ENCODE measurements at regions not wholly inside any gene's neighbourhood (a gene's known extent, or its start where the extent isn't known, plus 50 kb on each side); places are given as distances from the start of the nearest gene placed in this dataset.
"Not testable (repeated sequence)": the region's sequence is repeated elsewhere in the genome, so short reads cannot be mapped to it uniquely, and the experiment has no call there.

DNA sequence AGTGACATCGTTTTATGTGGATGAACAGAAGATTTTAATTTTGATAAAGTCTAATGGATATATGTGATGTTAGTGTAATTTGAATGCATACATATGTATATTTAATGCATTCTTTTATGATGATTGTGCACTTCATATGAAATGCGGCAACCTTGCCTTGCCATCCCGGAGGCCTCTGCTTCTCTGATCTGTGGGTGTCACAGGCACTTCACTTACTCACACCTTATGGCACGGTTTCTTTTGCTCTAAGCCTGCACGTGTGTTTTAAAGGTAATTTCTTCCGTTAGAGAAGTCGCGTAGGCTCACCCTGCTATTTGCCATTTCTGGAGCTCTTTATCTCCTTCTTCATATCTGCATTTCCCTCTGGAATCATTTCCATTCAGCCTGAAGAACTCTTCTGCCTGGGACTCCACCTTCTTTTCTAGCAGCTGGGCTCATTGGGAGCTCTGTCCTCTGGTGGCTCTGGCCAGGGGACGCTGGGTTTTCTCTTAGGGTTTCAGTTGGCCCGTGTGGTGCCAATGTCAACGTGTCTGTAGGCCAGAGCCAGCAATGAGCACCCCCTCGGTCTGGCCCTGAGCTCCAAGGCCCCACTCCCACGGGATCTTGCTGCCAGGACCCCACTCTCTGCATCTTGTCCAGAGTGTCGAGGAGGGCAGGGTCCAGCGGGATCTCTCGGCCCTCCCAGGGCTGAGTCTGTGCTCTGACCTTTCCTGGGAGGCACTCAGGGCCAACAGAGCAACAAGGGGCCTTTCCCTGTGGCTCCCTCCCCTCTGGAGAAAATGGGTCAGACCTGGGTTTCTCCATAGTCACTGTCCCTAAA, 97.3 kb downstream of the RTP5 start:
- Histone ChIP-seq H3K9me3 (no peaks in the 10 kb centered on the region), H3K36me3 (peaks cover 0 to 9% (median 0%) of the 10 kb centered on the region in 3 donors), H3K27ac (no peak overlapping the region), H3K4me3 (no peak overlapping the region), H3K27me3 (no peaks in the 10 kb centered on the region), H3K4me1 (peaks cover 0 to 10% (median 0%) of the 10 kb centered on the region in 4 donors)
- TF ChIP-seq, protein P1, sequence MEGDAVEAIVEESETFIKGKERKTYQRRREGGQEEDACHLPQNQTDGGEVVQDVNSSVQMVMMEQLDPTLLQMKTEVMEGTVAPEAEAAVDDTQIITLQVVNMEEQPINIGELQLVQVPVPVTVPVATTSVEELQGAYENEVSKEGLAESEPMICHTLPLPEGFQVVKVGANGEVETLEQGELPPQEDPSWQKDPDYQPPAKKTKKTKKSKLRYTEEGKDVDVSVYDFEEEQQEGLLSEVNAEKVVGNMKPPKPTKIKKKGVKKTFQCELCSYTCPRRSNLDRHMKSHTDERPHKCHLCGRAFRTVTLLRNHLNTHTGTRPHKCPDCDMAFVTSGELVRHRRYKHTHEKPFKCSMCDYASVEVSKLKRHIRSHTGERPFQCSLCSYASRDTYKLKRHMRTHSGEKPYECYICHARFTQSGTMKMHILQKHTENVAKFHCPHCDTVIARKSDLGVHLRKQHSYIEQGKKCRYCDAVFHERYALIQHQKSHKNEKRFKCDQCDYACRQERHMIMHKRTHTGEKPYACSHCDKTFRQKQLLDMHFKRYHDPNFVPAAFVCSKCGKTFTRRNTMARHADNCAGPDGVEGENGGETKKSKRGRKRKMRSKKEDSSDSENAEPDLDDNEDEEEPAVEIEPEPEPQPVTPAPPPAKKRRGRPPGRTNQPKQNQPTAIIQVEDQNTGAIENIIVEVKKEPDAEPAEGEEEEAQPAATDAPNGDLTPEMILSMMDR (IDR thresholded peaks at IDR 0.05): no peak
- TF ChIP-seq EP300 (IDR thresholded peaks at IDR 0.05): no peak
- no peak for TF ChIP-seq POLR2A (IDR thresholded peaks at IDR 0.05)
- WGBS, 2 donors: 84 to 89% methylated on average over 15 to 16 of the region's 16 CpGs
- DNase-seq (ENCODE audit: low spot score in 2 of 2): no peak

DNA sequence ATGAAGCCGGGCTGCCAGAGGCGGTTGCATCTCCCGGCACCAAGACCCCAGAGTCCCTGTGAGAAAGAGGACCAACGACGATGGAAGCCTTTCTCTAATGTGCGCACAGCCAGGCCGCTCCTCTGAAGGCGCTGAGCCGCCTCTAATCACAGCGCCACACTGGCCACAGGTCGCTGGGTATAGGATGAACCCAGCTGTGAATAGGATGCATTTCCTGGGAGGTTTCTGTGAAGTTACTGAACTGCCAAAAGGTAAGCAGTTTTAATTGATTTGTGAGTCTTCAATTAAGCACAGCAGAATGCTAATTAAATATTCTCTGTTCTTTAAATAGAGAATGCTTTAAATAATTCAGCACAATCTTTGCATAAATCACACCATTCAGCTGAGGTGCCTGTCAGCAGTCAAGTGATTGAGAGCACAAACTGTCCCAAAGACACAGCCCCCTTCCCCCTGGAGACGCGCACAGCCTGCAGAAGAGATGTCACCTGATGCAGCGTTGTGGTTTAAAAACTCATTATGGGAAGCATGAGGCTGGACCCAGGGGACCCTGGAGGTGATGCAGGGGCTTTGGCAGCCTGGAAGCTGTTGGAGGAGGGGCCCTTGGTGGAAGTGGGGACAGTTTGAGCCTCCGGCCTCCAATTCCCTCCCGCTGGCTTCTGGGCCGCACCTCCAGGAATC, 98.1 kb downstream of the RTP5 start:
- Histone ChIP-seq H3K4me3 (no peak overlapping the region), H3K36me3 (peaks cover 0 to 10% (median 0%) of the 10 kb centered on the region in 3 donors), H3K27me3 (no peaks in the 10 kb centered on the region), H3K4me1 (peaks cover 0 to 10% (median 0%) of the 10 kb centered on the region in 4 donors), H3K27ac (no peak overlapping the region), H3K9me3 (no peaks in the 10 kb centered on the region)
- DNase-seq (ENCODE audit: low spot score in 2 of 2): no peak
- no peak for TF ChIP-seq POLR2A (IDR thresholded peaks at IDR 0.05)
- no peak for TF ChIP-seq EP300 (IDR thresholded peaks at IDR 0.05)
- TF ChIP-seq, protein P1 (IDR thresholded peaks at IDR 0.05): no peak
- WGBS, 2 donors: 90 to 91% methylated on average over 17 of the region's 17 CpGs

DNA sequence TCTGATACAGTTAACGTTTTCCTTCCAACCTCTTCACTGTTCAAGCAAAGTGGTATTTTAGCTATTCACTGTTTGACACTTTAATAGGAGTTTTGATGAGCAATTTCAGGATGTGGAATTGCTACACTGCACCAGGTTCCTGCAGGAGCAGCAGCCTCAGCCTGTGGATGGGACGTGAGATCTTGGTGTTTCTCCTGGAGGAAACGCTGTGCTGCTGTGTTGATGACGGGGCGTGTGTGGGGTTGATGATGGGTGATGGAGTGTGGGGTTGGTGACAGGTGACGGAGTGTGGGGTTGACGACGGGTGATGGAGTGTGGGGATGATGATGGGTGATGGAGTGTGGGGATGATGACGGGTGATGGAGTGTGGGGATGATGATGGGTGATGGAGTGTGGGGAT, 98.9 kb downstream of the RTP5 start:
- peaks cover 0 to 10% (median 0%) of the 10 kb centered on the region in 4 donors for H3K4me1 ChIP-seq
- WGBS, 2 donors: 90 to 94% methylated on average over 9 of the region's 9 CpGs

DNA sequence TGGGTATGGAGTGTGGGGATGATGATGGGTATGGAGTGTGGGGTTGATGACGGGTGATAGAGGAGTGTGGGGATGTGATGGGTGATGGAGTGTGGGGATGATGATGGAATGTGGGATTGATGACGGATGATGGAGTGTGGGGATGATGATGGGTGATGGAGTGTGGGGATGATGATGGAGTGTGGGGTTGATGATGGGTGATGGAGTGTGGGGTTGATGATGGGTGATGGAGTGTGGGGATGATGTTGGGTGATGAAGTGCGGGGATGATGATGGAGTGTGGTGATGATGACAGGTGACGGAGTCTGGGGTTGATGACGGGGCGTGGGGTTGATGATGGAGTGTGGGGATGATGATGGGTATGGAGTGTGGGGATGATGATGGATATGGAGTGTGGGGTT, 99.7 kb downstream of the RTP5 start:
- H3K27ac ChIP-seq; H3K9me3 ChIP-seq; DNase-seq (ENCODE audit: low spot score in 2 of 2); H3K27me3 ChIP-seq; H3K4me3 ChIP-seq: not testable (repeated sequence)
- peaks cover 0 to 10% (median 0%) of the 10 kb centered on the region in 4 donors for H3K4me1 ChIP-seq
- H3K36me3 ChIP-seq: peaks cover 0 to 13% (median 0%) of the 10 kb centered on the region in 3 donors
- 95% methylated on average over 6 of the region's 6 CpGs for WGBS, 2 donors

More for the DNA sequence above, 98.9 kb downstream of the RTP5 start:
- DNase-seq (ENCODE audit: low spot score in 2 of 2): no peak
- H3K27me3 ChIP-seq: no peaks in the 10 kb centered on the region
- TF ChIP-seq, protein P1 (IDR thresholded peaks at IDR 0.05): no peak
- no peak overlapping the region for H3K27ac ChIP-seq
- H3K36me3 ChIP-seq: peaks cover 0 to 13% (median 0%) of the 10 kb centered on the region in 3 donors
- H3K9me3 ChIP-seq: no peaks in the 10 kb centered on the region
- H3K4me3 ChIP-seq: no peak overlapping the region

DNA sequence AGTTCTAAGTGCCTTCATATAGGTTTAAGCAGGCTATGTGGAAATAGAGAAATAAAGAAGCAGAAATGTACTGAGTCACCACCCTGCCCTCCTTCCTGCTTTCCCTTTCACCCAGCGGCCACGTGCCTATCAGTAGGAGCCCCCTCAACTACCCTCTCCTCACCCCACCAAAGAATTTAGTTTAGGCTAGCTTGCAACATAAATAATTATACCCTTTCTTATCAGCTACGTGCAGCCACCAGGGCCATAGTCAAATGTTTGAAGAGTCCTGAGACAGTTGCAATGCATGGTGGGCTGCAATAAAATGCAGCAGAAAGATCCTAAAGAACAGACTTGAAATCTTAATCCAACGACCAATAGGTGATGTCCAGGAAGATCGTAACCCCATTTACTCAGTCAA, 101.2 kb downstream of the RTP5 start:
- no peaks in the 10 kb centered on the region for H3K9me3 ChIP-seq
- DNase-seq (ENCODE audit: low spot score in 2 of 2): no peak
- TF ChIP-seq POLR2A (IDR thresholded peaks at IDR 0.05) (no peak), EP300 (IDR thresholded peaks at IDR 0.05) (no peak)
- TF ChIP-seq, protein P1 (IDR thresholded peaks at IDR 0.05): no peak
- H3K4me3 ChIP-seq: no peak overlapping the region
- no peak overlapping the region for H3K27ac ChIP-seq
- H3K27me3 ChIP-seq: no peaks in the 10 kb centered on the region
- 81 to 85% methylated on average over 5 of the region's 5 CpGs for WGBS, 2 donors
- peaks cover 0 to 8% (median 0%) of the 10 kb centered on the region in 4 donors for H3K4me1 ChIP-seq
- peaks cover 0 to 13% (median 0%) of the 10 kb centered on the region in 3 donors for H3K36me3 ChIP-seq
